ENCODE measurements at regions not wholly inside any gene's neighbourhood (a gene's known extent, or its start where the extent isn't known, plus 50 kb on each side); places are given as distances from the start of the nearest gene placed in this dataset.
"Not testable (repeated sequence)": the region's sequence is repeated elsewhere in the genome, so short reads cannot be mapped to it uniquely, and the experiment has no call there.

- no peak for DNase-seq
Observed at GRCh38 chr5:136810261-136810801, 445.0 kb upstream of the TRPC7 start.

GRCh38 chr5:136809382-136809781, 444.0 kb upstream of the TRPC7 start:
- no peak for DNase-seq

GRCh38 chr5:136808756-136809155, 443.4 kb upstream of the TRPC7 start:
- no peak for DNase-seq

GRCh38 chr5:136805466-136805865, 440.1 kb upstream of the TRPC7 start:
- no peak for DNase-seq

- DNase-seq, result no peak
Observed at GRCh38 chr5:136802383-136802782, 437.0 kb upstream of the TRPC7 start.

- no peak for DNase-seq
Observed at GRCh38 chr5:136799806-136800372, 434.5 kb upstream of the TRPC7 start.

- no peak for DNase-seq
Observed at GRCh38 chr5:136793300-136793699, 428.0 kb upstream of the TRPC7 start.

GRCh38 chr5:136781464-136781863, 416.1 kb upstream of the TRPC7 start:
- DNase-seq, result no peak

GRCh38 chr5:136780518-136780917, 415.2 kb upstream of the TRPC7 start:
- no peak for DNase-seq

GRCh38 chr5:136776022-136776927, 410.9 kb upstream of the TRPC7 start:
- DNase-seq, result no peak

- no peak for DNase-seq
Observed at GRCh38 chr5:136772491-136772890, 407.1 kb upstream of the TRPC7 start.

GRCh38 chr5:136769900-136770684, 404.7 kb upstream of the TRPC7 start:
- peak; percentile 27 for DNase-seq

- no peak for DNase-seq
Observed at GRCh38 chr5:136769093-136769492, 403.7 kb upstream of the TRPC7 start.

- DNase-seq, result no peak
Observed at GRCh38 chr5:136768457-136768856, 403.1 kb upstream of the TRPC7 start.

GRCh38 chr5:136766456-136766855, 401.1 kb upstream of the TRPC7 start:
- DNase-seq, result no peak

GRCh38 chr5:136764601-136765000, 399.3 kb upstream of the TRPC7 start:
- DNase-seq, result no peak

- DNase-seq, result no peak
Observed at GRCh38 chr5:136763548-136763947, 398.2 kb upstream of the TRPC7 start.

- DNase-seq, result no peak
Observed at GRCh38 chr5:136754216-136754615, 388.9 kb upstream of the TRPC7 start.

GRCh38 chr5:136750224-136750862, 385.0 kb upstream of the TRPC7 start:
- no peak for DNase-seq

GRCh38 chr5:136749016-136749415, 383.7 kb upstream of the TRPC7 start:
- DNase-seq, result no peak

- DNase-seq, result no peak
Observed at GRCh38 chr5:136743052-136743451, 377.7 kb upstream of the TRPC7 start.

GRCh38 chr5:136740228-136740627, 374.9 kb upstream of the TRPC7 start:
- DNase-seq, result no peak

- DNase-seq, result not testable (repeated sequence)
Observed at GRCh38 chr5:136739271-136739670, 373.9 kb upstream of the TRPC7 start.
